SJSA1 (cell line): ENCODE measurements at regions not wholly inside any gene's neighbourhood (a gene's known extent, or its start where the extent isn't known, plus 50 kb on each side); places are given as distances from the start of the nearest gene placed in this dataset.
"Not testable (repeated sequence)": the region's sequence is repeated elsewhere in the genome, so short reads cannot be mapped to it uniquely, and the experiment has no call there.

ENCODE experiments used
- DNase-seq, 2 experiments: peaks; one replicate each; pipeline ENCODE4 v3.0.0-alpha.2; 2015 to 2020; ENCODE audit warnings: low spot score in 2 of 2, low read depth in 1 of 2
- H3K27ac ChIP-seq: fragments of 250-450 bp; sonication (Bioruptor Pico); 2 replicates; pipeline ENCODE4 v1.5.1; 2020; ENCODE audit warnings: mild to moderate bottlenecking, moderate library complexity
- H3K27me3 ChIP-seq: fragments of 250-450 bp; sonication (Bioruptor Pico); replicated peaks from 2 replicates; pipeline ENCODE4 v1.5.1; 2020; ENCODE audit warnings: mild to moderate bottlenecking, moderate library complexity
- H3K36me3 ChIP-seq: fragments of 250-450 bp; sonication (Bioruptor Pico); 2 replicates; pipeline ENCODE4 v1.5.1; 2020; ENCODE audit warnings: mild to moderate bottlenecking
- H3K4me1 ChIP-seq: fragments of 250-450 bp; sonication (Bioruptor Pico); replicated peaks from 2 replicates; pipeline ENCODE4 v1.6.1; 2021; ENCODE audit warnings: mild to moderate bottlenecking
- H3K4me3 ChIP-seq: fragments of 250-450 bp; sonication (Bioruptor Pico); 2 replicates; pipeline ENCODE4 v1.5.1; 2020; ENCODE audit warnings: mild to moderate bottlenecking
- H3K9me3 ChIP-seq: fragments of 250-450 bp; sonication (Bioruptor Pico); replicated peaks from 2 replicates; pipeline ENCODE4 v1.5.1; 2020; ENCODE audit warnings: mild to moderate bottlenecking

DNA sequence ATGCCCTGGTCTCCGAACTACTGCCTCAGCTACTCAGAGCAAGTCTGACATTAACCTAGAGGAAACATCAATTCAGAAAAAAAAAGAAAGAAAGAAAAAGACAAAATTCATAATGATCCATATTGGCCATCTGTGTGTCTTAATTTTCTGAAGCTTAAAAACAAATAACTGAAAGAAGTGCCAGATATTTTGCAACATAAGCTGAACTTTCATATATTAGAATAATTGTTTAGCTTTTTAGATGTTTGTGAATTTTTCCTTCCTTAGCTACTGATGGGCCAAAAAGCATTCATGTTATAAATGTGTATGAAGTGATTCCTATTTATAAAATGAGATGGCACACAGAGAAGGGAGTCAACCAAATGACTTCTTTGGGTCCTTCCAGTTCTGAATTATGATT lies 555.0 kb upstream of the CHAC2 start:
- no peak for DNase-seq
- no peaks in the 10 kb centered on the region for H3K27me3 ChIP-seq
- no peak overlapping the region for H3K4me3 ChIP-seq
- H3K27ac ChIP-seq, result no peak overlapping the region
- H3K36me3 ChIP-seq, result no peaks in the 10 kb centered on the region
- no peaks in the 10 kb centered on the region for H3K4me1 ChIP-seq
- no peaks in the 10 kb centered on the region for H3K9me3 ChIP-seq

- DNase-seq, result no peak
- no peaks in the 10 kb centered on the region for H3K36me3 ChIP-seq
These were observed 556.3 kb upstream of the CHAC2 start for GRCh38 chr2:53211201-53211774.

DNA sequence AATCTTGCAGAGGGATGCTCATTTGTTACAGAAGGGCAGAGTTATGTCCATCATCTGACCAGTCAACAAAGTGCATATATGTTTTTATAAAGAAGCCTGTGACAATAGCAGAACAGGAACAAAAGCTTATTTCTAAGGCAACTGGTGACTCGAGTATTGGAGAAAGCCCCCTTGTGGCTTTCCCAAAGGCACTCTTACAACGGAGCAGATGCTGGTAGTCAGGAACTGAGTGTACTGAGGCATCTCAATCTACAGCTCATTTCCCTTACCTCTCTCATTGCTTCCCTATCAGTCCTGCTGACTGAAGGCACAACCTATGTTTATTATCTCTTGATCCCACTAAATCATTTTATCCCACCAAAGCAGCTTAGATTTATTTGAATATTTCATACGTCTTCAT lies 557.1 kb upstream of the CHAC2 start:
- Histone ChIP-seq H3K4me1 (no peaks in the 10 kb centered on the region), H3K9me3 (no peaks in the 10 kb centered on the region), H3K27ac (no peak overlapping the region), H3K36me3 (no peaks in the 10 kb centered on the region), H3K27me3 (no peaks in the 10 kb centered on the region), H3K4me3 (no peak overlapping the region)
- DNase-seq, result peak in 1 of 2 experiments; percentile 1

More at GRCh38 chr2:53211201-53211774, 556.3 kb upstream of the CHAC2 start:
- Histone ChIP-seq H3K9me3 (no peaks in the 10 kb centered on the region), H3K27me3 (no peaks in the 10 kb centered on the region), H3K27ac (no peak overlapping the region), H3K4me1 (no peaks in the 10 kb centered on the region), H3K4me3 (no peak overlapping the region)

- Histone ChIP-seq H3K4me3 (no peak overlapping the region), H3K9me3 (no peaks in the 10 kb centered on the region), H3K27ac (no peak overlapping the region), H3K27me3 (no peaks in the 10 kb centered on the region), H3K4me1 (no peaks in the 10 kb centered on the region), H3K36me3 (no peaks in the 10 kb centered on the region)
- DNase-seq, result no peak
These were observed 557.7 kb upstream of the CHAC2 start for GRCh38 chr2:53209679-53210458.

DNA sequence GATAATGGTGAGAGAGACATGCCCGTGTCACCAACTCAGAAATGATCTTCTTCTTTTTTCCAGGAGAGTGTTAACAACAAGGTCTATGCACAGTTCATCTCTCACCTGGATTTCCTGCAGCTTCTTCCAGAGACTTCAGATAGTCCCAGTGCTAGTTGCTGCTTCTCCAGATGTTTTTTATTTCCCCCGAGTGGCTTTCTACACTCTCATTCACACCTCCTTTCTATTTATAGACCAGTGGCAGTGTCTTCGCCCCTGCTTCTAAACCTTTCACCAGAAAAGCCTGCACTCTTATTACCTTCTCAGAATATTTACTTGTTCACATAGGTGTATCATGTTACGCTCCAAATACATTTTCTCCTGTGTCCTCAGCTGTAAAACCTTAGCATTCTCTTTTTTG lies 558.8 kb upstream of the CHAC2 start:
- no peaks in the 10 kb centered on the region for H3K4me1 ChIP-seq
- H3K27ac ChIP-seq, result no peak overlapping the region
- no peak for DNase-seq
- no peak overlapping the region for H3K4me3 ChIP-seq
- H3K36me3 ChIP-seq, result no peaks in the 10 kb centered on the region
- H3K9me3 ChIP-seq, result no peaks in the 10 kb centered on the region
- no peaks in the 10 kb centered on the region for H3K27me3 ChIP-seq

- H3K27me3 ChIP-seq, H3K36me3 ChIP-seq, H3K27ac ChIP-seq, H3K9me3 ChIP-seq, H3K4me3 ChIP-seq, H3K4me1 ChIP-seq, DNase-seq: not testable (repeated sequence)
These were observed 561.4 kb upstream of the CHAC2 start for GRCh38 chr2:53206226-53206625.

DNA sequence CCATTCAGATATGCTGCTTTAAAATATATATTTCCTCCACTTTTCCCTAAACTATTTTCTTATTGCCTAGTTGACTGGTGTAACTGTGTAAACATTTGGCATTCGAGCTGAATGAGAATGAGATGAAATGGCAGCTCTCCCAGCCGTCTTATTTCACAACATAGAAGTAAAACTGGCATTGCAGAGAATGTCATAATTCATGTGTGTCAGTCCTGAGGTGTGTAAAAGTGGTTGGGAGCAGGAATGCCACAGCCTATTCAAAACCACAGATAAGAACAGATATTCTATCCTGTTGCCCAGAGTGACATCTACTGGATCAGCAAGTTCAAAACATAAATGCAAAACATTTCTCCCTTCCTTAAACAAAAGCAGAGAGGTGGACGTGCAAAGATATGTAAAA lies 565.5 kb upstream of the CHAC2 start:
- H3K9me3 ChIP-seq, result no peaks in the 10 kb centered on the region
- H3K27ac ChIP-seq, result no peak overlapping the region
- no peaks in the 10 kb centered on the region for H3K27me3 ChIP-seq
- H3K4me1 ChIP-seq, result no peaks in the 10 kb centered on the region
- no peak overlapping the region for H3K4me3 ChIP-seq
- H3K36me3 ChIP-seq, result no peaks in the 10 kb centered on the region
- peak in 1 of 2 experiments; percentile 10 for DNase-seq

GRCh38 chr2:53200072-53200471 lies 567.5 kb upstream of the CHAC2 start:
- no peak for DNase-seq
- Histone ChIP-seq H3K4me3 (no peak overlapping the region), H3K27ac (no peak overlapping the region), H3K9me3 (no peaks in the 10 kb centered on the region), H3K36me3 (no peaks in the 10 kb centered on the region), H3K4me1 (no peaks in the 10 kb centered on the region), H3K27me3 (no peaks in the 10 kb centered on the region)

- Histone ChIP-seq H3K36me3 (no peaks in the 10 kb centered on the region), H3K4me1 (no peaks in the 10 kb centered on the region), H3K9me3 (no peaks in the 10 kb centered on the region), H3K27ac (no peak overlapping the region), H3K27me3 (no peaks in the 10 kb centered on the region), H3K4me3 (no peak overlapping the region)
- no peak for DNase-seq
These were observed 578.6 kb upstream of the CHAC2 start for GRCh38 chr2:53188851-53189510.

- H3K27ac ChIP-seq, result no peak overlapping the region
- H3K9me3 ChIP-seq, result no peaks in the 10 kb centered on the region
- no peaks in the 10 kb centered on the region for H3K36me3 ChIP-seq
- H3K4me3 ChIP-seq, result no peak overlapping the region
- no peaks in the 10 kb centered on the region for H3K27me3 ChIP-seq
- no peak for DNase-seq
- no peaks in the 10 kb centered on the region for H3K4me1 ChIP-seq
These were observed 584.0 kb upstream of the CHAC2 start for GRCh38 chr2:53183581-53183980.

DNA sequence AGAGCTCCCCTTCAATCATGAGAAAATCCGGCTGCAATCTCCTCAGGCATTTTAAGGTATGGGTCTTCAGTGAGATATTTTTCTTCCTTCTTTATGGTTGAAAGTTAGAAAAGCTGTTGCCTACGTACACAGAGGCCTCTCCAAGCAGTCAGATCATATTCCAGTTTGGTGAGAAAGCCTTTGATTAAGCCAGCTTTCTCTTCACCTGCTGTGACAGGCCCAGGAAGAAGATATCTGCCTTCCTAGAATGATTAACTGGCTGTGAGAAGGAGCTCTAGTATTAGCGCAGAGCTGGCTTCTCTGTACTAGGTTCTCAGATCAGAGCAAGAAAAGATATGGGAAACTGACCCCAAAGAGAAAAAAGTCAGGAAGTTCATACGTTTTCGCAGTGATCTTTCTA lies 585.0 kb upstream of the CHAC2 start:
- H3K27ac ChIP-seq, result no peak overlapping the region
- no peaks in the 10 kb centered on the region for H3K4me1 ChIP-seq
- DNase-seq, result no peak
- H3K4me3 ChIP-seq, result no peak overlapping the region
- no peaks in the 10 kb centered on the region for H3K9me3 ChIP-seq
- H3K27me3 ChIP-seq, result no peaks in the 10 kb centered on the region
- H3K36me3 ChIP-seq, result no peaks in the 10 kb centered on the region

GRCh38 chr2:53181759-53182158 lies 585.8 kb upstream of the CHAC2 start:
- Histone ChIP-seq H3K36me3 (no peaks in the 10 kb centered on the region), H3K9me3 (no peaks in the 10 kb centered on the region), H3K4me1 (no peaks in the 10 kb centered on the region), H3K27me3 (no peaks in the 10 kb centered on the region), H3K4me3 (no peak overlapping the region), H3K27ac (no peak overlapping the region)
- DNase-seq, result no peak

GRCh38 chr2:53177327-53177726 lies 590.3 kb upstream of the CHAC2 start:
- H3K9me3 ChIP-seq, result no peaks in the 10 kb centered on the region

GRCh38 chr2:53174539-53174938 lies 593.1 kb upstream of the CHAC2 start:
- Histone ChIP-seq H3K4me3 (no peak overlapping the region), H3K27me3 (no peaks in the 10 kb centered on the region), H3K36me3 (no peaks in the 10 kb centered on the region), H3K27ac (no peak overlapping the region), H3K9me3 (no peaks in the 10 kb centered on the region), H3K4me1 (no peaks in the 10 kb centered on the region)
- no peak for DNase-seq

More at GRCh38 chr2:53177327-53177726, 590.3 kb upstream of the CHAC2 start:
- Histone ChIP-seq H3K4me3 (no peak overlapping the region), H3K36me3 (no peaks in the 10 kb centered on the region), H3K27me3 (no peaks in the 10 kb centered on the region), H3K4me1 (no peaks in the 10 kb centered on the region), H3K27ac (no peak overlapping the region)
- DNase-seq, result no peak
